ENCODE measurements at regions not wholly inside any gene's neighbourhood (a gene's known extent, or its start where the extent isn't known, plus 50 kb on each side); places are given as distances from the start of the nearest gene placed in this dataset.

DNA sequence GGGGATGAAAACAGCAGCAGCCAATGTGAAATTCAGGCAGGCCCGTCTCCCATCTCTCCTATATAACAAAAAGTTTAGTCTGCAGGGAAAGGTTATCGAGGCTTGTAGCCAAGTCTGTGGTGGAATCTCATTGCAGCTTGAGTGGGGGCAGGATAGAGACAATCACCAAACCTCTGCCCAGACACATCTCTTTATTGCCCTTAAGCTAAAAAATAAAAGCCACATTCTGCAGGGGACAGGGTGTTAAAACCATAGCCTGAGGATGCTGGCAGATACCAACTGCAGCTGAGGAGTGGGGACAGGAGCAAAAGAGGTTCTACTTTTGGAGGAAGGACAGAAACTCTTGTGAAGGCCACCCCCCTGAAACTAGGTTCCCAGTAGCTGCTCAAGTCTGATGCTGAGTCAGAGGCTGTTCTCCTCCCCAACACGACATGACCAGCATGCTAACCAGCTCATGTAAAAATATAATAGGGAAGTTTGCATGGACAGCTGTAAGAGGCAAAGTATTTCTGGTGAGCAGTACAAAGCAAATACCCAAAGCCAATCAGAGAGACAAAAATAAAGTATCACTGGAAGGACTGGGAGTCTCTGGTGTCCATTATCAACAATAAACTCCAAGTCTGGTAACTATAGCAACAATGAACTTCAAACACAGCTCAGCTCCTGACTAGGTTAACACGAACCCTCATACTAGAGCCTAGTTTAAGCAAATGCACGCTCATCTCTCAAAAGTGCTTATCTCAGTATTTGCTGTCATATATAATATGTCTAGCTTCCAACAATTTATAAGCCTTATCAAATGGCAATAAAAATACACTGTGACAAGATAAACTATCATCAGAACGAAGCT, 362.2 kb upstream of the SLCO3A1 start:
- no peak for DNase-seq (ENCODE audit: low read depth in 1 of 2, low spot score in 1 of 2)
- in situ Hi-C loops (cut with HindIII; ENCODE audit: low pct_unique_long_range_greater_than_20kb, low sequenced_read_pairs) = no loop called here
- TF ChIP-seq JUND (IDR thresholded peaks at IDR 0.05; ENCODE audit: low read depth) = no peak

- no peak for TF ChIP-seq JUND (IDR thresholded peaks at IDR 0.05; ENCODE audit: low read depth)
- DNase-seq (ENCODE audit: low read depth in 1 of 2, low spot score in 1 of 2) = peak in 1 of 2 experiments; percentile 10
- in situ Hi-C loops (cut with HindIII; ENCODE audit: low pct_unique_long_range_greater_than_20kb, low sequenced_read_pairs) = no loop called here
These were observed 356.5 kb upstream of the SLCO3A1 start for GRCh38 chr15:91496754-91497691.

GRCh38 chr15:91498046-91498748, 355.3 kb upstream of the SLCO3A1 start:
- in situ Hi-C loops (cut with HindIII; ENCODE audit: low pct_unique_long_range_greater_than_20kb, low sequenced_read_pairs) = no loop called here
- DNase-seq (ENCODE audit: low read depth in 1 of 2, low spot score in 1 of 2) = no peak
- no peak for TF ChIP-seq JUND (IDR thresholded peaks at IDR 0.05; ENCODE audit: low read depth)

- in situ Hi-C loops (cut with HindIII; ENCODE audit: low pct_unique_long_range_greater_than_20kb, low sequenced_read_pairs) = no loop called here
- no peak for TF ChIP-seq JUND (IDR thresholded peaks at IDR 0.05; ENCODE audit: low read depth)
These were observed 354.8 kb upstream of the SLCO3A1 start for GRCh38 chr15:91498749-91499062.

DNA sequence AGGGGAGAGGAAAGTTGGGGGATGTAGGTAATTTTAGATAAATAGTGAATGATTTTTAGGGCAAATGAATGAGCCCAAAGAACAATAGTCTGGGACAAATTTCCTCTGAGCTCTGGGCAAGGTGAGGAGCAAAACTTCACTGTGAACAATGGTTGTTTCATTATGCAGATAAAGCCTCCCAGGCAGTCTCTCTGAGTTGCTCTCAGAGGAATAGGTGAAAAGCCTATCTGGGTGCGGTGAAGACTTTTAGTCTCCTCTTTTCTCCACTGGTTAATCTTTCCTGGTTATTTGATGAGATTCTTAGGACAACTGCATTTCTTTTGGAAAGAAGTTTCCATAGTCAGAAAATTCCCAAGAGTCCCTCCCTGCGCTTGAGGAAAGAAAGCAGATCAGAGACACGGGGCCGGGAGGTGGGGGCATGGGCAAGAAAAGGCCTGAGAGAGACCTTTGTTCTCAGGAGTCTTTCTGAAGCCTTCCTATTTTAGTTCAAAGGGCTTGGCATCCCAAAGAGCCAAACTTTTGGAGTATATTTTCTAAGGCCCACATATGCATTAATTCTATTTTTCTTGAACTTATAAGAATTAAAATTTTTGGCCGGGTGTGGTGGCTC, 353.6 kb upstream of the SLCO3A1 start:
- DNase-seq (ENCODE audit: low read depth in 1 of 2, low spot score in 1 of 2) = no peak
- TF ChIP-seq JUND (IDR thresholded peaks at IDR 0.05; ENCODE audit: low read depth) = no peak
- in situ Hi-C loops (cut with HindIII; ENCODE audit: low pct_unique_long_range_greater_than_20kb, low sequenced_read_pairs) = no loop called here

More at GRCh38 chr15:91498749-91499062, 354.8 kb upstream of the SLCO3A1 start:
- DNase-seq (ENCODE audit: low read depth in 1 of 2, low spot score in 1 of 2) = no peak

GRCh38 chr15:91508633-91509032, 344.9 kb upstream of the SLCO3A1 start:
- TF ChIP-seq JUND (IDR thresholded peaks at IDR 0.05; ENCODE audit: low read depth) = no peak

GRCh38 chr15:91514147-91514546, 339.4 kb upstream of the SLCO3A1 start:
- no peak for TF ChIP-seq JUND (IDR thresholded peaks at IDR 0.05; ENCODE audit: low read depth)
- no peak for DNase-seq (ENCODE audit: low read depth in 1 of 2, low spot score in 1 of 2)
- in situ Hi-C loops (cut with HindIII; ENCODE audit: low pct_unique_long_range_greater_than_20kb, low sequenced_read_pairs) = no loop called here

More at GRCh38 chr15:91508633-91509032, 344.9 kb upstream of the SLCO3A1 start:
- DNase-seq (ENCODE audit: low read depth in 1 of 2, low spot score in 1 of 2) = no peak
- in situ Hi-C loops (cut with HindIII; ENCODE audit: low pct_unique_long_range_greater_than_20kb, low sequenced_read_pairs) = no loop called here

GRCh38 chr15:91515188-91515754, 338.2 kb upstream of the SLCO3A1 start:
- no peak for TF ChIP-seq JUND (IDR thresholded peaks at IDR 0.05; ENCODE audit: low read depth)
- in situ Hi-C loops (cut with HindIII; ENCODE audit: low pct_unique_long_range_greater_than_20kb, low sequenced_read_pairs) = no loop called here
- no peak for DNase-seq (ENCODE audit: low read depth in 1 of 2, low spot score in 1 of 2)

GRCh38 chr15:91516866-91517265, 336.6 kb upstream of the SLCO3A1 start:
- in situ Hi-C loops (cut with HindIII; ENCODE audit: low pct_unique_long_range_greater_than_20kb, low sequenced_read_pairs) = no loop called here
- TF ChIP-seq JUND (IDR thresholded peaks at IDR 0.05; ENCODE audit: low read depth) = no peak
- DNase-seq (ENCODE audit: low read depth in 1 of 2, low spot score in 1 of 2) = no peak

- no peak for TF ChIP-seq JUND (IDR thresholded peaks at IDR 0.05; ENCODE audit: low read depth)
- in situ Hi-C loops (cut with HindIII; ENCODE audit: low pct_unique_long_range_greater_than_20kb, low sequenced_read_pairs) = no loop called here
- DNase-seq (ENCODE audit: low read depth in 1 of 2, low spot score in 1 of 2) = no peak
These were observed 335.9 kb upstream of the SLCO3A1 start for GRCh38 chr15:91517491-91518200.

DNA sequence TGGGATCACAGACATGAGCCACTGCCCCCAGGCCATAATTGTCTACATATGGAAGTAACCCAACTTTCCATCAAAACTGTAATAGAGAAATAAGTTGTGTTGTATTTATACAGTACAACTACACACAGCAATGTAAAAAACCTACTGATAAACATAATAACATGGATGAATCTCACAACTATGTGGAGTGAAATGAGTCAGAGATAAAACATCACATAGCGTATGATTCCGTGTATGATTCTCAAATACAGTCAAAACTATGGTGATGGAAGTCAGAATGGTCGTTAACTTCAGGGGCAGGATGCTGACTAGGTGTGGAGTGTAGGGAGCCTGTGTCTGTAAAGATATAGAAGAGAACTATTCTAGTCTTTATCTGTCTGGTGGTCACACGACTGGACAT, 332.7 kb upstream of the SLCO3A1 start:
- no peak for TF ChIP-seq JUND (IDR thresholded peaks at IDR 0.05; ENCODE audit: low read depth)
- in situ Hi-C loops (cut with HindIII; ENCODE audit: low pct_unique_long_range_greater_than_20kb, low sequenced_read_pairs) = no loop called here
- no peak for DNase-seq (ENCODE audit: low read depth in 1 of 2, low spot score in 1 of 2)
